ENCODE measurements at regions not wholly inside any gene's neighbourhood (a gene's known extent, or its start where the extent isn't known, plus 50 kb on each side); places are given as distances from the start of the nearest gene placed in this dataset.
"Not testable (repeated sequence)": the region's sequence is repeated elsewhere in the genome, so short reads cannot be mapped to it uniquely, and the experiment has no call there.

DNA sequence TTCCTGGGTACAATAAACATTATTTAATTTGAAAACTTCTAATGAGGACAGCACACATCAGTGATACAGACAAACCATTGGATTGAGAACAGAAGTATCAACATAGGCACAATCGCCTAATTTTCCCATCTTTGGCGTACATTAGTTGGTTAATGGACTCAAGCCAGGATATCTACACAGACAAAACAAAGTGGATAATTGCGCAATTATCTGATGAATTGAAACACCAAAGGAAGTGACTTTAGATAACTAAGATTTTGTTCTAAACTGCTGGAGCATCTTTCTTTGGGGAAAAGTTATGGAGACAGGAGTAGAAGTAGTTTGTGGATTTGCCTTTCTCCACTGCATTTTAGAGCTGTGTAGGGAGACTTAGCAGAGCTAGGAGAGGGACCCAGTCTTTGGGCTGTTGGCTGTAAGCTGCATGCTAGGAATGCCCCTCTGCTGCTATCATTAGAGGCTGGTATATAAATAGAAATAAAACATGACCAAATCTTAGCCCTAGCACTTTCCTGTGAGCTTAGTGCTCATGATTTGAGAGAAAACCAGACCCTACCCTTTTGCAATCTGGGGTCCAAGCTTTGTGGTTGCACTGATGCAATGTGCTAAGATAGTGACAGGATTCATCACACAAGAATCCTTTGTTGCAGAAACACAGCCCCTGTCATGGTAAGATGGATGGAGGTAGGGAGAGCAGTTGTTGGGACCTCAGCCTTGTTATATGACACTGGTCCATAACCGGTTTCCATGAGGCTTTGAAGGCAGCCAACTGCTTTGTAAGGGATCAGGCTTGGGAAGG is 264.5 kb upstream of the PIK3C3 start:
- DNase-seq, result no peak

DNA sequence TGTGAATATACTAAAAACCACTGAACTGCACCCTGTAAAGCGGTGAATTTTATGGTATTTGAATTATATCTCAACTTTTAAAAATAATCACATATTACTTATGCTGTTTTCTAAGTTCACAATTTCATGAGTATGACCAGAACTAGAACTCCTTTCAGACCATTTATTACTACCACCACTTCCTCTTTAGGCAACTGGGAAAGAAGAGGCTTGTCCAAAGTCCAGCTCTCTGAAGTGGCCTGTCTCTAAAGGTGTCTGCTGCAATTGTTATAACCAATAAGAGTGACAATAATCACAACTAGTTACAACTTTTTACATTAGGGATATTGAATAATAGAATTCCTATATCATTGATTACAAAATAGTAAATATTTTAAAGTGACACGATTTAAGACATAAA is 267.9 kb upstream of the PIK3C3 start:
- no peak for DNase-seq

DNA sequence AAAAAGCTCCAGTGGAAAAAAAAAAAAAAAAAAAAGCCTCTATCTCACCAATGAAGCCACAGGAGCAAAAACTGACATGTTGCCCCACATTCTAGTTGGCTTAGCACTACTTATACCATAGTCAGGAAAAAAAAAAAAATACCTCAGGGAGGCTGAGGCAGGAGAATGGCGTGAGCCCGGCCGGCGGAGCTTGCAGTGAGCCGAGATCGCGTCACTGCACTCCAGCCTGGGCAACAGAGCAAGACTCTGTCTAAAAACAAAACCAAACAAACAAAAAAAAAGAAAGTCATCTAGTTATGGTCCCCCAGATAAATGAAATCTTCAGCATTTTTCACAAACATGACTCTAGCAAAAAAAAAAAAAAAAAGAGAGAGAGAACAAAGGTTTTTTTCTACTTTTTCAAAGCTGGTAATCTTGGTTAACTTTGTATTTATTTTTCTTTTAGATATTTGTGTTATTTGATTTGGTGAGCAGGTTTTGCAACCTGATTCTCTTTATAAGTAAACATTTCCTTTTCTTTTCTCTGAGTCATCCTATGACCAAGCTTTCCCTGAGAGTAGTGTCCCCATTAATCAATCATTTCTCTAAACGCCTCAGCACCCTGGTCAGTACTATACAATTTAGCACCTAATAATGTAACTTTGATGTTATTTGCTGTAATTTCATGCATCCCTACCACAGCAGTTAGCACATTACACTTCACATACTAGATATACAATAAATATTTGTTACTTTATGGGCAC is 273.7 kb upstream of the PIK3C3 start:
- DNase-seq, result no peak

DNA sequence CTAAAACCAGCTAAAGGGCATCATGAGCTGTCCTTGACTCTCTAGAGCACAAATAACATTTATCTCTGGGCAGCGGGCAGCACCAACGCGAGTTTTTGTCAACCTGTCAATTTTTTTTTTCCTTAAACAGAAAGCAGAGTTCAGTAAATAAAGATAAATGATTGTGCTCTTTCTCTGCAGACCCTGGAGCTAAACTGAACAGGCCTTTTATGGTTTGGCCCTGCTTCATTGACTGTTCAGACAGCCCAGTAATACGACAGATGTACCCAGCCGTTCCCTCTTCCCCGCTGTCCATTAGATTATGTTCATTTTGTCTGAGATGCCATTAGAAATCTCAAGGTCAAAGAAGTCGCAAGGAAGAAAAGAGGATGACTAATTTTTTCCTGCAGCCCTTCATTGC is 280.5 kb upstream of the PIK3C3 start:
- DNase-seq, result no peak

DNA sequence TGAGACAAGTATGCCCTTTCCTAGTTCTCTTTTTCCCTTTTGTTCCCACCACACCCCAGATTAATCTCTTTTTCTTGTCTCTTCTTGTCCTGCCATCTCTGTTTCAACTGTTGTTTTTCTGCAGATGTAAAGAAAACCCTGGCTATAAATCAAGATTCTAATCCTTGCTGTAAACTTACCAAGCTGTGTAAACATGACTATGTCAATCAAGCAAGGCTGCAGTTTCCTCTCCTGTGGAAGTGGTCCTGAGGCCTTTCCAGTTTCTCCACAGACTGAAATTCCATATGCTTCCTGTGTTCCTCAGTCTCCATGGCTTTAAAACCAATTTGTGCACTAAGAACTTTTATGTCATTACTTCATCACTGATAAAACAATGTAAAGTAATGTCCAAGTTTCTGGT is 288.8 kb upstream of the PIK3C3 start:
- no peak for DNase-seq

DNA sequence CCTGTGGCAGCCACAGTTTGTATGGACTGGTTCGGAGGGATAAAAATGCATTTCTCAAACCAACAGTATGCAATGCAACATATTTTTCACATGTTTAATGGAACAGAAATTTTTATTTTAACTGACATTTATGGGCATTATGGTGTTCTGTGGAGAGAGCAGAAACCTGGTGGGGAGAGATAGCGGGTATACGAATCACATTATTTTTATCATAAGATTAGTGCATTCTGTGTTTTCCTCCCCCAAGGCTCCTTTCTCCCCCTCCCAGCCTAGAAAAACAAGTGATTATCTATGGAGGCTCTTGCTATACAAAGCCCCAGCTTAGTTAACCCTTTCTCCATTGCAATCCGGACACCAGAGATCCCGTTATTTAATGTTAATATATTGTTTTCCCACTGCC is 289.8 kb upstream of the PIK3C3 start:
- no peak for DNase-seq

DNA sequence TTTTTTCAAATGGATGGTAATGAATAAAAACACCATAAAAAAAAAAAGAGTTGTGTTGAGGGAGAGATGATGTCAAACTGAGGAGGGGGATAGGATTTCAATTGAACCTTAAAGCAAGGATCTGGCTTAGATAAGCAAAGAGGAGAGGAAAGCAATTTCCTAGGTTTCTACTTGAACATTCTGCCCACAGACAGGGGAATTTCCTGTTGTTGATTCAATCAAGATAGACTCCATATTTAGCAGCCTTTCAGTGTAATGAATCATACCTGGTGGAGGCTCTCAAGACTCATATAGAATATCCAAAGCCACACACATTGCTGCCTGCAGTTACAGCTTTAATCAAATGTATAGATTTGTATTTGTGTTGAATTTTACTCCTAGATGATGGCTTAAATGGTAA is 294.4 kb upstream of the PIK3C3 start:
- DNase-seq, result no peak

DNA sequence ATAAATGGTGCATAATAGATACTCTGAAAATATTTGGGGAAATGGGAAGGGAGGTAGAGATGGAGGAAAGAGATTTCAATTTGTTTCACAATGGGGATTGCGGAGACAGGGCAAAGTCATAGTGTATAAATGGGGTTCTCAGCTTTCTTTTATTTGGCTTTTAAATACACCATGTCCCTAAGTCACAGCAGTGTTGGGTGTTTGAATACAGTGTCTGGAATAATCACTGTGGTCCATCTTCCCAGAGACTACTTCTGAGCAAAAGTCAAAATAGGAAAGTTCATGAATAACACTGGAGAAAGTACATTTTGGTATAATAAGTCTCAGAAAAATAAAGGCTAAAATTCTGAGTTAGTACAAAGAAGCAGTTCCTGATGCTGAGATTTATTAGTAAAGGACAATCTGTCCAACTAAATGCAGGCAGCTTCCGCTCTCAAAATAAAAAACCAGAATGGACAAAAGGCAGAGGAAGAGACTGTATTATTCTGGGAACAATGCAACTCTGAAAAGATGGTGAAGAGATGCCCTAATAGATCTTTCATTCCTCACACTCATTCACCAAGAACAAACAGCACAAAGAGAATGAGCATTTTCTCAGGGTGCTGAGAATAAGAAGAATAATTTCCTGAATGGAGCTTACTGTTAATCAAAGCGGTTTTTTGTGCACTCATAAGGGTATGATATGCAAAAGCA is 295.4 kb upstream of the PIK3C3 start:
- no peak for DNase-seq

DNA sequence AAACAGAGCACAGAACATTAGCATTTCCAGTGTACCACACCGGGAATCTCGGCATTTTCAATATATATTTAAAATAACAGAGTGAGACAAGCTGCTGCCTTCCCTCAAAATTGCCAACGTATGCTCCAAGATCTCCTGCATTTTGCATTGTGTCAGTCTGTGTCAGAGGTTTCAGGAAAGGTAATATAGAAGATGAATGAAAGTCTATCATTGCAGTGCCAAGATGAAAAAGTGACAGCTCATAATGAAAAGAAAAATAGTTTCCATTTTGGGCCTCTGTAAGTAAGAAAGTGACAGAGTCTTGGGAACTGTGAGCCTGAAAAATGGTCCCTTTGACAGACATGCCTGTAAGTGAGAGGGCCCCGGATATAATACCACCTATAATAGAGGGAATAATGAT is 297.8 kb upstream of the PIK3C3 start:
- no peak for DNase-seq

DNA sequence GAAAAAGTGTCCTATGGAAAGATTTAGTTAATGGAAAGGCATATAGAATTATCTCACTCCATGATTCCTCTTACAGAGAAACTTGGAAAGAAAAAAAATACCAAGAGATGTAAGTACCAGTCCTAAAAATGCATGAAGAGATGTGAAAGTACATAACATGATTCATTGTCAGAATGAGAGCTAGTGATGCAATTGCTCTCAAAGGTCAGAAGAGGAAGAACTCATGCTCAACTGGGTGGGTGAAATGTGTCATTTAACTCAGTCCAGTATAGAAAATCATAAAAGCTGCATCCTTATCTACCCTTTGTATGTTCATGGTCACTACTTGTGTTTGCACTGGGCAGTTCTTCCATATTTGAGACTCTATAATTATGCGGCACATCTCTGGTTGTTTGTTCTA is 300.0 kb upstream of the PIK3C3 start:
- no peak for DNase-seq

DNA sequence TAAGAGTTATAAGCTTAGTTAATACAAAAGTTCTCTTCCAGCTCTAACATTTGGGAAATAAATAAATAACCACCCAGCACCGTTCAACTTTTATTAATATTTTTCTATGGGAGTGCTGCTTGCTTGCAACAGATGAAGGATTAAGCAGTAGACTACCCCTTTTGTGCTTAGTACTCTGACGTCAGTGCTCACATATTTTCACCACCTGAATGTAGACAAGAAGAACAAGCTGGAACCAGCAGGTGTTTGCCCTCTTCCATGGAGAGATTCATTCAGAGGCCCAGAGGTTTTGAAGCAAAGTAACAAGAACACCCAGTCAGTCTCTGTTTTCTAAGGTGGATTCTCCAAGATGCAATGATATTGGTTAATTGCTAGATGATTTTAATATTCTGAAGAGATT is 307.1 kb upstream of the PIK3C3 start:
- DNase-seq, result no peak

DNA sequence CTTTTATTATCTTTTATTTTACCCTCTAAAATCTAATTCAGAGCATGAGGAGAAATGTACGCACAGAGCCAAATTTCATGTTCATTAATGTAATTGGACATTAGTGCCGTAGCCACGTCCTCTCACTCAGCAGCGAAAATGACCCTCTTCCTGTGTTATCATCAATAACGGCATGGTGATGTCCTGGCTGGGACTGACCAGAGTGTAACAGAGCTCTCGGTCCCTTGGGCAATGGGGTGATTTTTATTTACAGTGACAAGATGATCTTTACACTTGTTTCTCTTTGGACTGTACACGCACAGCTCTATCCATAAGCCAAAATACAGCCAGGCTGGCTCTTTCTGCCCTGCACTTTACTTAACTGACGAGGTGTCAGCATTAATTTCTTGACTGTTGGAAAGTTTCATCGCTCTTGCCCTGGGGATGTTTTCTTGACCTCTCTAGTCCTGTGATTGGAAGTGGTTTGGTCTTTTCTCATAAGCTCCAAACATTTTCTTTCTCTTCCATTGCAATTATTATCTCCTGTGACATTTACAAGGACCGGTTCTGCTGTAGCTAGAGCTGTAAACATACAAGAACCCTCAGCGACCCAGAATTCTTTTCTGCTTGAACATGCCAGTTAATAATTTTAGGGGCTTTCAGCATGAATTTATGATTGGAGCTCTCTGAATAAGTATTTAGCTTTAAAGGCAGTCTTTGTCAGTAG is 308.0 kb upstream of the PIK3C3 start:
- no peak for DNase-seq

DNA sequence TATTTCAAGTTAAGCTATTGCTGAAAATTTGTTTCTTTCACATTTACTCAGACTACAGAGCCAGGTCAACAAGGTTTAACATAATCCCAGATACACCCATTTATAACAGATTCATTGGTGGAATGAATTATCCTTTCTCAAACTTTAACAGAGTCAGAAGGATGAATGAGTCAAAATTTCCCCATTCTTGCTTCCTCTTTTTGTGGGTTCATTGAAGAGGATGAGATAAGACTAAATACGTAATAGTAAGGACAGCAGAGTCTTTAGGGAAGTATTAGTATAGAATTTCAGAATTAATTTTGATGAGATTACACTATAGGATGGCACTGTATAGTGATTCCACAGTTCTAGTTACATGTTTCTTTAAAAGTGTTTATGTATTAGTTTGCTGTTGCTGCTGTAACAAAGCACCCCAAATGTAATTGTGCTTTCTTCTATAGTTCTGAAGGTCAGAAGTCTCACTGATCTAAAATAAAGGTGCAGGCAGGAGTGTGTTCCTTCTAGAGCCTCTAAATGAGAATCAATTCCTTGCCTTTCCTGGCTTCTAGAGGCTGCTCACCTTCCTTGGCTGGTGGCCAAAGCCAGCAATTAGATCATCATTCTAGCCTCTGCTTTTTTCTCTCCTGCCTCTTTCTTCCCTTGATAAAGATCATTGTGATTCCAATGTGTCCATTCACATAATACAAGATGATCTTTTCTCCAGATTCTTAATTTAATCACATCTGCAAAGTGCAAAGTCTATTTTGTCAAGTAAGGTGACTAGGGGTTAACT is 309.3 kb upstream of the PIK3C3 start:
- DNase-seq, result no peak

DNA sequence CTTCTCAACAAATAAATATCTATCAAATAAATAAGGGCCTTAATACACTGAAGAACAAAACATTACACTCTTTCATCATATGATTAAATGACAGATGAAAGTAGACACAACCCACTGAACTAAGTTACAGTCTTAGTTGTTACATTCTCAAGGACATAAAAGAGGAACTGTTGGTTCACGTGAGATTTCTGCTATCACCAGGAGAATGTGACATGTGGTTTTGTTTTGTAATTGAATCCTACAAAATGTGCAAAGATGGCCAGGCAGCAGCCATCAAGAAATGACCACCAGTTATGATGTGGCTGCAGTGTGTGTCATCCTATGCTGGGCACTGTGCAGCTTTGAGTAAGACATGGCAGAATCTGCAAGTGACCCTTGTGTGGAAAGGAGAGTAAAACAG is 310.6 kb upstream of the PIK3C3 start:
- DNase-seq, result no peak

DNA sequence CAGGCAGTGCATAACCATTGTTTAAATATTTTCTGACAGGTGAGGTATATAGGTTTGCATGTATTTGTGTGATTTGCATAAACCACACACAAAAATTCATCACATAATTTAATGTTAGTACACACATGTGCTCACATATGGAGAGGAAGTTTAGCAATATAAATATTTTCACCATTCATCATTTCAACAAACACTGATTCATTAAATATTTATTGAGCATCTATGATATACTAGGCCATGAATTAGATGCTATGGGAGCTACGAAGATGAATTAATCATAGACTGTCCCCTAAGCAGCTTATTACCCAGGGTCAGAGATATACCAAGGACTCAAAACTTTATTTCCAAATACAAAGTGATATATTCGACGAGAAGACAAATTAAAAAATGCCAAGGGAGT is 311.6 kb upstream of the PIK3C3 start:
- no peak for DNase-seq

DNA sequence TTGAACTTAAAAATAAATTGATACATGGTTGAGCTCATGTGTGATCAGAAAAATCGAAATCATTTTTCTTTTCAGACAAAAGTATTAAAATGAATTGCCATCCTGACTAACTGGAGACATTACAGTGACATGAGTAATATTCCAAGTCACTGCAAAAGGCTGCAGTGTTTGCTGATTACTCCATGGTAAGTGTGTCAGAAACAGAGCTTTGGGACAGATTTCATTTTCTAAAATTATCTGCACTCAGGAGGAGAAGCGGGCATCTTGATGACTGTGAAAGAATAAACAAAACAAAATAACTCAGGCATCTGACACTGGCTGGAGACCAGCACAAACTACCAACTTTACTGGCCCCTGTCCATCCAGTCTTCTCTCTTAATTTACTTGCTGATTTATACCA is 312.3 kb upstream of the PIK3C3 start:
- no peak for DNase-seq

DNA sequence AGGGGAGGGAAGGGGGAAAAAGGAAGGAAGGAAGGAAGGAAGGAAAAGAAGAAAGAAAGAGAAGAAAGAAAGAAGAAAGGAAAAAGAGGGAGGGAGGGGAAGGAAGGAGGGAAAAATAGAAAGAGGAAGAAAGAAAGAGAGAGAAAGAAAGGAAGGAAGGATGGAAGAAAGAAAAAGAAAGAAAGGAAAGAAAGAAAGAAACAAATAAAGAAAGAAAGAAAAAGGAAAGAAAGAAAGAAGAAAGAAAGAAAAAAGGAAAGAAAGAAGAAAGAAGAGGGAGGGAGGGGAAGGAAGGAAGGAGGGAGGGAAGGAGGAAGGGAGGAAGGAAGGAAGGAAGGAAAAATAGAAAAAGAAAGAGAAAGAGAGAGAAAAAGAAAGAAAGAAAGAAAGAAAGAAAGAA is 315.8 kb upstream of the PIK3C3 start:
- no peak for DNase-seq

DNA sequence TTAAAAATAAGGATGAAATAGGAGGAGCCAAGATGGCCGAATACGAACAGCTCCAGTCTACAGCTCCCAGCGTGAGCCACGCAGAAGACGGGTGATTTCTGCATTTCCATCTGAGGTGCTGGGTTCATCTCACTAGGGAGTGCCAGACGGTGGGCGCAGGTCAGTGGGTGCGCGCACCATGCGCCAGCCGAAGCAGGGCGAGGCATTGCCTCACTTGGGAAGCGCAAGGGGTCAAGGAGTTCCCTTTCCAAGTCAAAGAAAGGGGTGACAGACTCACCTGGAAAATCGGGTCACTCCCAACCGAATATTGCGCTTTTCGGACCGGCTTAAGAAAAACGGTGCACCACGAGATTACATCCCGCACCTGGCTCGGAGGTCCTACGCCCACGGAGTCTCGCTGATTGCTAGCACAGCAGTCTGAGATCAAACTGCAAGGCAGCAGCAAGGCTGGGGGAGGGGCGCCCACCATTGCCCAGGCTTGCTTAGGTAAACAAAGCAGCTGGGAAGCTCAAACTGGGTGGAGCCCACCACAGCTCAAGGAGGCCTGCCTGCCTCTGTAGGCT is 323.2 kb upstream of the PIK3C3 start:
- DNase-seq, result not testable (repeated sequence)

DNA sequence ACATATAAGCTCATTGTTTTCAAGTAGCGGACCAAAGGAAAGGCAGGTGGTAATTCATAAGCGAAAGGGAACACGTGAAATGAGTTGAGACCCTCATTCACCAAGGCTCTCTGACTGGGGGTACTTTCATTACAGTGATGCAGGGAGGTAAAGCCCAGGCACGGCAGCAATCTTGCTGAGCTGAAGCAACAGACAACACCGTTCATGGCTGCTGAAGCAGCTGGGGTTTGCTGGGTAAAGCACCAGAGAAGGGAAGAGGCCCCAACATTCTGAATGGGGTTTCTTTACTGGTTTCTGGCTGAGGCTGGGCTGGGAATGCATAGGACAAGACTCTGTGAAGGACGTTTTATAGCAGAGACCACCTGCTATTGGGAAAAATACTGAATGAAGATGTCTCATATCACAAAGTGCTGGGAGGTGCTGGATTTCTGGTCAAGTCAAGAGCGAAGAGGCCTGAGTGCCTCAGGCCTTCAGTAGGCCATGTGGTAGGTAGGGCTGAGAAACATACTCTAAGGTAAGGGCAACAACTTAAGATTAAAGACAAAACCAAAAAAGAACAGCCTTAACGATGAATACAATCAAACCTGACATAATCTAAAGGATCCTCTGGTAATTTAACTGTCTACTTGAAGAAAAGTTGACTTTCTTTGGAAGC is 324.7 kb upstream of the PIK3C3 start:
- no peak for DNase-seq

DNA sequence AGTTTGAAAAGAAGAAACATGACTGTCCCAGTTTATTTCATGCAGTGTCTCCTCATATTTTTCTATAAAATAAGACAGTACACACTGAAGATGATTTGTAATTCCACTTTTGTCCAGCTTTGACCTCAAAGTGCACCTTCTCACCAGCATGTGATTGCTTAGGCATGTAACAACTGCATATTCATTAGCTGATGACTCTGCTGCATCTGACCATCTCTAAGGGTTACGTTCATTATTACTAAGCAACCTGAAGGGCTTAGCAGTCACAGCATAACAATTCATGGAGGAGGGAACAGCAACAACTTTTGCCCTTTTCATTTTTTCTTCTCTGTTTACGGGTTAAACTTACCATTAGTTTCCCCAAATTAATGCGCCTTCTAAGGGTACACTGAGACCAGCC is 330.6 kb upstream of the PIK3C3 start:
- DNase-seq, result no peak

DNA sequence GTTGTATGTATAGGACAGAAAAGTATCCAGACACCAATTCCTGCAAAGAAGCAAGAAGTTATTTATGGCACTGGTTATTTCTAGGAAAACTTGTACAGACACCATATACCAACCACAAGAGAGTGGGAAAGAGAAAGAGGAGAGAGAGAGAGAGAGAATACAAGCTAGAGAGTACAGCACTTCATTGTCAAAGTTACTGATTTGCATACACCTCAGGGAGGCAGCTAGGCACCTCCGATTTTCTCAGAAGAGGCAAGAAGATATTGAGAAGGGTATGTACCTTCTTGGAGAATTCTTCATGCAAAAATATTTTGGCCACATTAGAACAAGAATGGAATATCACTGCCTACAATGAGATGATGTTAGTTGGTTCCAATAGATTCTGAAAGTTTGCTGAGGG is 333.9 kb upstream of the PIK3C3 start:
- DNase-seq, result no peak

DNA sequence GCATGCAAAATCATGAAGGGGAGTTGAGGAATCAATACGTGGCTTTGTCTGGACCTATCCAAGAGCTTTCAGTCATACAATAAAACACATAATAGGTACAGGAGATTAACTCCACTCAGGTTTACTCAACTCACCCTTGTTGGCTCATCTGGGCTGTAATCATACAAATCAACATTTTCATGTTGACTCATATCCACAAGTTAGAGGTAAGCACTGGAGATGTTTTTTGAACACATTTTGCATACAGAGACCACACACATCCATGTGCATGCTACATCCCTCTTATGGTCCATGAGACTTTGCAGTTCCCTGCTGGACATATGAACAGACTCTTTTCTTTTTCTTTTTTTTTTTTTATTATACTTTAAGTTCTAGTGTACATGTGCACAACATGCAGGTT is 336.9 kb upstream of the PIK3C3 start:
- DNase-seq, result no peak

All from hippocampal formation (tissue), 2 donors.